Endodermal cell (in vitro differentiated cells): ENCODE measurements at regions not wholly inside any gene's neighbourhood (a gene's known extent, or its start where the extent isn't known, plus 50 kb on each side); places are given as distances from the start of the nearest gene placed in this dataset.

Experiments used
- DNase-seq: peaks from one replicate; pipeline ENCODE4 v3.0.0-alpha.2; 2017
- H3K27ac ChIP-seq: 2 replicates; pipeline ENCODE4 v1.5.1; 2013; ENCODE audit warnings: mild to moderate bottlenecking, low read depth, low read length, moderate library complexity
- H3K27me3 ChIP-seq: 2 replicates; pipeline ENCODE4 v1.6.1; 2013; ENCODE audit warnings: mild to moderate bottlenecking, low read length, moderate library complexity; ENCODE audit not compliant: insufficient read depth, control insufficient read depth, poor library complexity, severe bottlenecking
- H3K36me3 ChIP-seq: 2 replicates; pipeline ENCODE4 v1.7.0; 2013; ENCODE audit warnings: mild to moderate bottlenecking, low read length, moderate library complexity; ENCODE audit not compliant: control insufficient read depth, insufficient read depth
- H3K4me1 ChIP-seq: one replicate; pipeline ENCODE4 v1.7.0; 2013; ENCODE audit warnings: low read length; ENCODE audit not compliant: control insufficient read depth, insufficient read depth
- H3K4me3 ChIP-seq: 2 replicates; pipeline ENCODE4 v1.5.1; 2013; ENCODE audit warnings: mild to moderate bottlenecking, low read length, moderate library complexity
- H3K9ac ChIP-seq: 2 replicates; pipeline ENCODE4 v1.6.1; 2013; ENCODE audit warnings: mild to moderate bottlenecking, low read length, moderate library complexity; ENCODE audit not compliant: poor library complexity, severe bottlenecking; ENCODE audit errors: extremely low read depth
- H3K9me3 ChIP-seq: 2 replicates; pipeline ENCODE4 v1.6.1; 2013; ENCODE audit warnings: mild to moderate bottlenecking, low read length, moderate library complexity; ENCODE audit not compliant: control insufficient read depth
- H3K27ac Mint-ChIP-seq: 2 replicates; pipeline ENCODE4 v1.8.0; 2020; ENCODE audit warnings: mixed read lengths
- H3K27me3 Mint-ChIP-seq: 2 replicates; pipeline ENCODE4 v1.8.0; 2021; ENCODE audit warnings: mild to moderate bottlenecking, mixed read lengths; ENCODE audit not compliant: insufficient read depth
- H3K36me3 Mint-ChIP-seq: 2 replicates; pipeline ENCODE4 v1.8.0; 2020; ENCODE audit warnings: low read depth, mixed read lengths
- H3K4me1 Mint-ChIP-seq: 2 replicates; pipeline ENCODE4 v1.8.0; 2020; ENCODE audit warnings: mixed read lengths
- H3K4me3 Mint-ChIP-seq: 2 replicates; pipeline ENCODE4 v1.8.0; 2020; ENCODE audit warnings: mild to moderate bottlenecking, moderate library complexity, mixed read lengths
- H3K9me3 Mint-ChIP-seq: 2 replicates; pipeline ENCODE4 v1.8.0; 2020; ENCODE audit warnings: mild to moderate bottlenecking, mixed read lengths
- CTCF ChIP-seq: fragments of 200-600 bp; sonication (generic); conservative IDR thresholded peaks from 2 replicates; pipeline ENCODE4 v1.5.0; 2021; ENCODE audit warnings: antibody characterized with exemption, mild to moderate bottlenecking
- whole genome bisulfite sequencing, 2 experiments: methylation state at CpG; one replicate each; pipeline versions ENCODE4 v1.1.5 to v1.1.7; 2013; ENCODE audit warnings: missing lambda C conversion rate in 2 of 2, mixed read lengths in 1 of 2; ENCODE audit not compliant: insufficient coverage in 1 of 2, insufficient read length in 1 of 2; 5-methylcytosine and 5-hydroxymethylcytosine counted together

GRCh38 chr12:125403843-125404242 lies 338.6 kb downstream of the AACS start:
- H3K27ac ChIP-seq = no peak overlapping the region
- no peak for DNase-seq
- peaks cover 20% of the 10 kb centered on the region for H3K9me3 ChIP-seq
- H3K4me3 ChIP-seq = no peak overlapping the region
- peaks cover 13% of the 10 kb centered on the region for H3K4me1 ChIP-seq
- 82 to 96% methylated on average over 2 of the region's 2 CpGs for WGBS, 2 experiments
- no peaks in the 10 kb centered on the region for H3K36me3 ChIP-seq
- H3K27me3 ChIP-seq = no peaks in the 10 kb centered on the region
- Mint-ChIP-seq H3K36me3 (peaks cover 2% of the 10 kb centered on the region), H3K4me1 (peaks cover 14% of the 10 kb centered on the region), H3K9me3 (peaks cover 5% of the 10 kb centered on the region), H3K27ac (no peak overlapping the region), H3K4me3 (no peak overlapping the region), H3K27me3 (peaks cover 14% of the 10 kb centered on the region)
- H3K9ac ChIP-seq = no peak overlapping the region
- TF ChIP-seq CTCF = no peak

- Histone ChIP-seq H3K4me1 (peaks cover 13% of the 10 kb centered on the region), H3K27me3 (no peaks in the 10 kb centered on the region), H3K4me3 (no peak overlapping the region), H3K9me3 (peaks cover 17% of the 10 kb centered on the region), H3K27ac (no peak overlapping the region), H3K9ac (no peak overlapping the region), H3K36me3 (no peaks in the 10 kb centered on the region)
- H3K4me3 Mint-ChIP-seq = no peak overlapping the region
- peaks cover 5% of the 10 kb centered on the region for H3K9me3 Mint-ChIP-seq
- no peak for DNase-seq
- H3K4me1 Mint-ChIP-seq = peaks cover 14% of the 10 kb centered on the region
- H3K27me3 Mint-ChIP-seq = peaks cover 13% of the 10 kb centered on the region
- no peak overlapping the region for H3K27ac Mint-ChIP-seq
- WGBS, 2 experiments = 76 to 77% methylated on average over 5 of the region's 5 CpGs
- peaks cover 2% of the 10 kb centered on the region for H3K36me3 Mint-ChIP-seq
- TF ChIP-seq CTCF = no peak
These were observed 340.9 kb downstream of the AACS start for GRCh38 chr12:125406131-125406530.

- no peak overlapping the region for H3K4me3 ChIP-seq
- no peak overlapping the region for H3K9ac ChIP-seq
- H3K27me3 Mint-ChIP-seq = peaks cover 12% of the 10 kb centered on the region
- H3K27ac ChIP-seq = no peak overlapping the region
- H3K9me3 Mint-ChIP-seq = no peaks in the 10 kb centered on the region
- no peak overlapping the region for H3K4me3 Mint-ChIP-seq
- 91 to 96% methylated on average over 3 of the region's 3 CpGs for WGBS, 2 experiments
- no peaks in the 10 kb centered on the region for H3K36me3 ChIP-seq
- no peak for TF ChIP-seq CTCF
- DNase-seq = no peak
- H3K36me3 Mint-ChIP-seq = no peaks in the 10 kb centered on the region
- no peaks in the 10 kb centered on the region for H3K27me3 ChIP-seq
- peaks cover 14% of the 10 kb centered on the region for H3K4me1 Mint-ChIP-seq
- peaks cover 13% of the 10 kb centered on the region for H3K4me1 ChIP-seq
- peaks cover 4% of the 10 kb centered on the region for H3K9me3 ChIP-seq
- no peak overlapping the region for H3K27ac Mint-ChIP-seq
These were observed 343.5 kb downstream of the AACS start for GRCh38 chr12:125408718-125409117.
